Endothelial cell of umbilical vein (primary cell): ENCODE measurements at regions not wholly inside any gene's neighbourhood (a gene's known extent, or its start where the extent isn't known, plus 50 kb on each side); places are given as distances from the start of the nearest gene placed in this dataset.

Experiments used
- BruUV-seq: library from RNA; stranded (reverse); fragments of 400-500 nt; replicated peaks from 2 replicates; lab custom pipeline; 2021; lab: Mats Ljungman, UMichigan
- CTCF ChIA-PET: fragments of 300-600, 350-600 bp; sonication (Branson Sonifier 250); formaldehyde crosslinking; loops from one replicate; lab custom pipeline; 2021; ENCODE audit warnings: antibody characterized with exemption, inconsistent platforms; lab: Charles Lee
- POLR2A ChIA-PET: fragments of 300-600, 350-600 bp; sonication (Branson Sonifier 250); formaldehyde crosslinking; loops from one replicate; lab custom pipeline; 2021; ENCODE audit warnings: antibody characterized with exemption, inconsistent platforms; lab: Charles Lee
- DNase-seq: peaks from one replicate; pipeline ENCODE4 v3.0.0-alpha.2; 2011; ENCODE audit warnings: low read depth, low spot score
- FAIRE-seq: peaks from 2 replicates; lab custom pipeline; 2011; peaks lifted over from hg19 to GRCh38; lab: Jason Lieb, UNC
- H2AFZ ChIP-seq: 2 replicates; pipeline ENCODE4 v1.6.0; 2012; ENCODE audit warnings: low read depth, low read length, control low read depth, inconsistent platforms
- H3K27ac ChIP-seq: 2 replicates; pipeline ENCODE4 v1.5.1; 2011; ENCODE audit warnings: low read depth, mild to moderate bottlenecking, control low read depth, low read length, moderate library complexity; ENCODE audit not compliant: insufficient read depth
- H3K27me3 ChIP-seq, 2 experiments: 2 replicates each; pipeline versions ENCODE4 v1.6.0 to v1.6.1; 2011; ENCODE audit warnings: low read length in 2 of 2, mixed read lengths in 1 of 2; ENCODE audit not compliant: control insufficient read depth in 2 of 2, insufficient read depth in 2 of 2
- H3K36me3 ChIP-seq, 2 experiments: 2 replicates in 1 of 2; 3 replicates in 1 of 2; pipeline ENCODE4 v1.5.1; 2011; ENCODE audit warnings: low read length in 2 of 2, mild to moderate bottlenecking in 1 of 2, moderate library complexity in 1 of 2; ENCODE audit not compliant: control insufficient read depth in 2 of 2, insufficient read depth in 2 of 2; ENCODE audit errors: extremely low read depth in 1 of 2
- H3K4me1 ChIP-seq: 3 replicates; pipeline ENCODE4 v1.5.1; 2011; ENCODE audit warnings: mild to moderate bottlenecking, low read length; ENCODE audit not compliant: control insufficient read depth, insufficient read depth; ENCODE audit errors: extremely low read depth
- H3K4me2 ChIP-seq: 2 replicates; pipeline ENCODE4 v1.6.1; 2011; ENCODE audit warnings: low read length, control low read depth, mixed read lengths; ENCODE audit not compliant: insufficient read depth
- H3K4me3 ChIP-seq, 3 experiments: fragments of 200-600 bp in 1 of 3; sonication (generic), shearing (Covaris generic) in 1 of 3; replicated peaks in 1 of 3; 2 replicates each; pipeline ENCODE4 v1.5.1; 2011 to 2016; ENCODE audit warnings: control low read depth in 3 of 3, low read length in 3 of 3, mild to moderate bottlenecking in 2 of 3, inconsistent platforms in 1 of 3, low read depth in 1 of 3, moderate library complexity in 1 of 3; ENCODE audit not compliant: insufficient read depth in 1 of 3
- H3K79me2 ChIP-seq: 2 replicates; pipeline ENCODE4 v1.6.0; 2012; ENCODE audit warnings: low read length, inconsistent platforms; ENCODE audit not compliant: control insufficient read depth, insufficient read depth
- H3K9ac ChIP-seq: replicated peaks from 2 replicates; pipeline ENCODE3; 2011; ENCODE audit warnings: low read length, control low read depth; ENCODE audit not compliant: insufficient read depth; ENCODE audit errors: extremely low read depth
- H3K9me1 ChIP-seq: replicated peaks from 3 replicates; pipeline ENCODE4 v1.6.0; 2011; ENCODE audit warnings: mild to moderate bottlenecking, low read length; ENCODE audit not compliant: control insufficient read depth, insufficient read depth; ENCODE audit errors: extremely low read depth
- H3K9me3 ChIP-seq: replicated peaks from 2 replicates; pipeline ENCODE4 v1.5.1; 2012; ENCODE audit warnings: low read length, inconsistent platforms; ENCODE audit not compliant: control insufficient read depth, insufficient read depth
- H4K20me1 ChIP-seq: replicated peaks from 2 replicates; pipeline ENCODE3; 2011; ENCODE audit warnings: mild to moderate bottlenecking, low read length; ENCODE audit not compliant: control insufficient read depth, insufficient read depth; ENCODE audit errors: extremely low read depth
- EZH2 ChIP-seq: IDR thresholded peaks from 2 replicates; pipeline ENCODE4 v1.6.1; 2012; ENCODE audit warnings: borderline replicate concordance, low read depth, mild to moderate bottlenecking, moderate library complexity, low read length, inconsistent platforms; ENCODE audit not compliant: severe bottlenecking
- FOS ChIP-seq: IDR thresholded peaks from 2 replicates; pipeline ENCODE4 v1.6.1; 2011; ENCODE audit warnings: mild to moderate bottlenecking, low read length, moderate library complexity, borderline replicate concordance; ENCODE audit not compliant: insufficient read depth
- GATA2 ChIP-seq: IDR thresholded peaks from 2 replicates; pipeline ENCODE4 v1.7.0; 2011; ENCODE audit warnings: low read depth, mild to moderate bottlenecking, moderate library complexity, mixed read lengths, low read length; ENCODE audit not compliant: insufficient read length, insufficient read depth
- JUN ChIP-seq: IDR thresholded peaks from 2 replicates; pipeline ENCODE4 v1.6.1; 2011; ENCODE audit warnings: borderline replicate concordance, low read depth; ENCODE audit not compliant: insufficient read length, insufficient read depth
- MYC ChIP-seq: IDR thresholded peaks from one replicate; pipeline ENCODE4 v1.6.1; 2011; ENCODE audit warnings: mild to moderate bottlenecking, low read depth, low read length
- POLR2A ChIP-seq: IDR thresholded peaks from 2 replicates; pipeline ENCODE4 v1.6.1; 2012; ENCODE audit warnings: low read depth, mild to moderate bottlenecking, control low read depth, low read length
- POLR2AphosphoS5 ChIP-seq: IDR thresholded peaks from 2 replicates; pipeline ENCODE4 v1.6.1; 2012; ENCODE audit warnings: low read depth, mild to moderate bottlenecking, control low read depth, low read length, moderate library complexity; ENCODE audit not compliant: insufficient read depth
- dilution Hi-C: fragments of 300-500 bp; cut with MboI; formaldehyde crosslinking; loops from one replicate; pipeline ENCODE4 v1.15.0; 2019; ENCODE audit warnings: low sequenced_read_pairs; ENCODE audit not compliant: extremely low pct_ligation_motif_present
- intact Hi-C: fragments of 100-400 bp; cut with micrococcal nuclease; formaldehyde crosslinking; loops from one replicate; pipeline ENCODE4 v1.10.0; 2022
- TF ChIP-seq, protein P1 (sequence below): IDR thresholded peaks from 2 replicates; pipeline ENCODE4 v1.6.1; 2011; ENCODE audit not compliant: insufficient read depth, insufficient read length
- TF ChIP-seq, protein P2 (sequence below), 2 donors: IDR thresholded peaks; 1 replicate in 1 of 2; 2 replicates in 1 of 2; pipeline ENCODE4 v1.5.1; 2011; ENCODE audit warnings: low read length in 2 of 2, mild to moderate bottlenecking in 2 of 2, moderate library complexity in 2 of 2, control low read depth in 1 of 2, inconsistent platforms in 1 of 2, low read depth in 1 of 2; ENCODE audit not compliant: insufficient read depth in 1 of 2; ENCODE audit errors: extremely low read depth in 1 of 2

GRCh38 chr2:5546181-5546580, 146.0 kb upstream of the SOX11 start:
- Histone ChIP-seq H3K9me3 (no peaks in the 10 kb centered on the region), H3K9me1 (no peaks in the 10 kb centered on the region)
- BruUV-seq = no TSS peak

More at GRCh38 chr2:5546181-5546580, 146.0 kb upstream of the SOX11 start:
- no peaks in the 10 kb centered on the region for H3K27me3 ChIP-seq
- ChIA-PET CTCF (no interaction called here), POLR2A (no interaction called here)
- TF ChIP-seq MYC = no peak
- TF ChIP-seq JUN = no peak
- TF ChIP-seq GATA2 = no peak
- TF ChIP-seq, protein P1, sequence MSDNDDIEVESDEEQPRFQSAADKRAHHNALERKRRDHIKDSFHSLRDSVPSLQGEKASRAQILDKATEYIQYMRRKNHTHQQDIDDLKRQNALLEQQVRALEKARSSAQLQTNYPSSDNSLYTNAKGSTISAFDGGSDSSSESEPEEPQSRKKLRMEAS = no peak
- TF ChIP-seq POLR2A = no peak
- TF ChIP-seq, protein P2, sequence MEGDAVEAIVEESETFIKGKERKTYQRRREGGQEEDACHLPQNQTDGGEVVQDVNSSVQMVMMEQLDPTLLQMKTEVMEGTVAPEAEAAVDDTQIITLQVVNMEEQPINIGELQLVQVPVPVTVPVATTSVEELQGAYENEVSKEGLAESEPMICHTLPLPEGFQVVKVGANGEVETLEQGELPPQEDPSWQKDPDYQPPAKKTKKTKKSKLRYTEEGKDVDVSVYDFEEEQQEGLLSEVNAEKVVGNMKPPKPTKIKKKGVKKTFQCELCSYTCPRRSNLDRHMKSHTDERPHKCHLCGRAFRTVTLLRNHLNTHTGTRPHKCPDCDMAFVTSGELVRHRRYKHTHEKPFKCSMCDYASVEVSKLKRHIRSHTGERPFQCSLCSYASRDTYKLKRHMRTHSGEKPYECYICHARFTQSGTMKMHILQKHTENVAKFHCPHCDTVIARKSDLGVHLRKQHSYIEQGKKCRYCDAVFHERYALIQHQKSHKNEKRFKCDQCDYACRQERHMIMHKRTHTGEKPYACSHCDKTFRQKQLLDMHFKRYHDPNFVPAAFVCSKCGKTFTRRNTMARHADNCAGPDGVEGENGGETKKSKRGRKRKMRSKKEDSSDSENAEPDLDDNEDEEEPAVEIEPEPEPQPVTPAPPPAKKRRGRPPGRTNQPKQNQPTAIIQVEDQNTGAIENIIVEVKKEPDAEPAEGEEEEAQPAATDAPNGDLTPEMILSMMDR (IDR thresholded peaks at IDR 0.05; ENCODE audit: extremely low read depth in 1 of 2, insufficient read depth in 1 of 2, low read depth in 1 of 2, low read length in 2 of 2) = no peak
- no peak for TF ChIP-seq POLR2AphosphoS5
- TF ChIP-seq EZH2 = no peak
- no peak for TF ChIP-seq FOS
- no peak overlapping the region for H3K27ac ChIP-seq
- H3K36me3 ChIP-seq = no peaks in the 10 kb centered on the region
- H3K4me3 ChIP-seq = no peak overlapping the region
- FAIRE-seq (no peak), DNase-seq (no peak)
- no peaks in the 10 kb centered on the region for H3K4me1 ChIP-seq
- intact Hi-C loops = no loop called here
- dilution Hi-C loops = no loop called here
- H3K4me2 ChIP-seq = no peak overlapping the region
- H3K79me2 ChIP-seq = no peaks in the 10 kb centered on the region
- no peaks in the 10 kb centered on the region for H4K20me1 ChIP-seq
- H2AFZ ChIP-seq = no peak overlapping the region
- no peak overlapping the region for H3K9ac ChIP-seq
